WTC11 (cell line): ENCODE measurements at regions not wholly inside any gene's neighbourhood (a gene's known extent, or its start where the extent isn't known, plus 50 kb on each side); places are given as distances from the start of the nearest gene placed in this dataset.

ENCODE experiments used
- ATAC-seq: fragments of 200-7000 bp; cut with Tn5 transposase; 2 replicates; pipeline ENCODE4 v1.10.0; 2021; ENCODE audit warnings: mild to moderate bottlenecking, moderate library complexity
- CTCF ChIA-PET: fragments of 300-600 bp; sonication (Branson Sonifier 250); formaldehyde crosslinking; loops from one replicate; lab custom pipeline; 2021; ENCODE audit warnings: antibody characterized with exemption; lab: Charles Lee
- POLR2A ChIA-PET: fragments of 350-600 bp; sonication (Branson Sonifier 250); formaldehyde crosslinking; loops from one replicate; lab custom pipeline; 2021; ENCODE audit warnings: antibody characterized with exemption; lab: Charles Lee
- DNase-seq: peaks from one replicate; pipeline ENCODE4 v3.0.0; 2021; ENCODE audit warnings: low spot score
- H3K27ac Mint-ChIP-seq: 2 replicates; pipeline ENCODE4 v1.8.0; 2021; ENCODE audit warnings: mixed read lengths
- H3K27me3 Mint-ChIP-seq: 2 replicates; pipeline ENCODE4 v1.8.0; 2021; ENCODE audit warnings: low read depth, mild to moderate bottlenecking, moderate library complexity, mixed read lengths
- H3K36me3 Mint-ChIP-seq: 2 replicates; pipeline ENCODE4 v1.8.0; 2021; ENCODE audit warnings: mixed read lengths
- H3K4me1 Mint-ChIP-seq: 2 replicates; pipeline ENCODE4 v1.8.0; 2022; ENCODE audit warnings: mixed read lengths
- H3K4me3 Mint-ChIP-seq: 2 replicates; pipeline ENCODE4 v1.8.0; 2021; ENCODE audit warnings: mild to moderate bottlenecking, moderate library complexity, mixed read lengths
- H3K9me3 Mint-ChIP-seq: 2 replicates; pipeline ENCODE4 v1.8.0; 2021; ENCODE audit warnings: mixed read lengths
- CREM ChIP-seq: sonication (generic); formaldehyde crosslinking; IDR thresholded peaks from 2 replicates; pipeline ENCODE4 v1.8.1; 2022; ENCODE audit warnings: mild to moderate bottlenecking, missing genetic modification reagents, moderate library complexity
- FOXP1 ChIP-seq: sonication (generic); formaldehyde crosslinking; IDR thresholded peaks from 2 replicates; pipeline ENCODE4 v1.8.0; 2022; ENCODE audit warnings: missing genetic modification reagents, mild to moderate bottlenecking, moderate library complexity, borderline replicate concordance
- FOXP4 ChIP-seq: sonication (generic); formaldehyde crosslinking; IDR thresholded peaks from 2 replicates; pipeline ENCODE4 v1.8.0; 2022; ENCODE audit warnings: mild to moderate bottlenecking, missing genetic modification reagents
- HMGXB4 ChIP-seq: sonication (generic); formaldehyde crosslinking; IDR thresholded peaks from 2 replicates; pipeline ENCODE4 v1.8.1; 2023; ENCODE audit warnings: mild to moderate bottlenecking, moderate library complexity, missing genetic modification reagents
- JAZF1 ChIP-seq: fragments of 250-450 bp; sonication (Bioruptor Pico); IDR thresholded peaks from 2 replicates; pipeline ENCODE4 v1.9.0; 2021; ENCODE audit warnings: moderate library complexity, mild to moderate bottlenecking, inconsistent platforms
- JUN ChIP-seq: sonication (generic); formaldehyde crosslinking; IDR thresholded peaks from 2 replicates; pipeline ENCODE4 v1.8.0; 2023; ENCODE audit warnings: mild to moderate bottlenecking, missing genetic modification reagents
- MYBL2 ChIP-seq: sonication (generic); formaldehyde crosslinking; IDR thresholded peaks from 2 replicates; pipeline ENCODE4 v1.8.1; 2023; ENCODE audit warnings: mild to moderate bottlenecking, moderate library complexity, missing genetic modification reagents
- ZBTB21 ChIP-seq: sonication (generic); formaldehyde crosslinking; IDR thresholded peaks from 2 replicates; pipeline ENCODE4 v1.8.1; 2023; ENCODE audit warnings: mild to moderate bottlenecking, missing genetic modification reagents, borderline replicate concordance
- ZMAT4 ChIP-seq: fragments of 250-450 bp; sonication (Bioruptor Pico); IDR thresholded peaks from 2 replicates; pipeline ENCODE4 v1.9.0; 2021; ENCODE audit warnings: mild to moderate bottlenecking
- ZNF219 ChIP-seq: sonication (generic); formaldehyde crosslinking; IDR thresholded peaks from 2 replicates; pipeline ENCODE4 v1.8.0; 2023; ENCODE audit warnings: missing genetic modification reagents, mild to moderate bottlenecking, borderline replicate concordance
- ZNF232 ChIP-seq: sonication (generic); formaldehyde crosslinking; IDR thresholded peaks from 2 replicates; pipeline ENCODE4 v1.8.0; 2022; ENCODE audit warnings: mild to moderate bottlenecking, missing genetic modification reagents
- ZNF396 ChIP-seq: fragments of 250-450 bp; sonication (Bioruptor Pico); IDR thresholded peaks from 2 replicates; pipeline ENCODE4 v1.8.0; 2021; ENCODE audit warnings: mild to moderate bottlenecking, moderate library complexity, borderline replicate concordance
- ZNF416 ChIP-seq: fragments of 250-450 bp; sonication (Bioruptor Pico); IDR thresholded peaks from 2 replicates; pipeline ENCODE4 v1.9.0; 2021; ENCODE audit warnings: mild to moderate bottlenecking, inconsistent platforms
- ZNF512 ChIP-seq: sonication (generic); formaldehyde crosslinking; IDR thresholded peaks from 2 replicates; pipeline ENCODE4 v1.8.1; 2022; ENCODE audit warnings: missing genetic modification reagents, borderline replicate concordance
- ZSCAN18 ChIP-seq: fragments of 250-450 bp; sonication (Bioruptor Pico); IDR thresholded peaks from 2 replicates; pipeline ENCODE4 v2.1.2; 2022; ENCODE audit warnings: mild to moderate bottlenecking, moderate library complexity
- TF ChIP-seq, protein P1 (sequence below): sonication (generic); formaldehyde crosslinking; IDR thresholded peaks from 2 replicates; pipeline ENCODE4 v1.8.0; 2023; ENCODE audit warnings: missing genetic modification reagents
- TF ChIP-seq, protein P2 (sequence below): fragments of 200-600 bp; IDR thresholded peaks from 2 replicates; pipeline ENCODE4 v1.8.0; 2022; ENCODE audit warnings: antibody characterized with exemption

DNA sequence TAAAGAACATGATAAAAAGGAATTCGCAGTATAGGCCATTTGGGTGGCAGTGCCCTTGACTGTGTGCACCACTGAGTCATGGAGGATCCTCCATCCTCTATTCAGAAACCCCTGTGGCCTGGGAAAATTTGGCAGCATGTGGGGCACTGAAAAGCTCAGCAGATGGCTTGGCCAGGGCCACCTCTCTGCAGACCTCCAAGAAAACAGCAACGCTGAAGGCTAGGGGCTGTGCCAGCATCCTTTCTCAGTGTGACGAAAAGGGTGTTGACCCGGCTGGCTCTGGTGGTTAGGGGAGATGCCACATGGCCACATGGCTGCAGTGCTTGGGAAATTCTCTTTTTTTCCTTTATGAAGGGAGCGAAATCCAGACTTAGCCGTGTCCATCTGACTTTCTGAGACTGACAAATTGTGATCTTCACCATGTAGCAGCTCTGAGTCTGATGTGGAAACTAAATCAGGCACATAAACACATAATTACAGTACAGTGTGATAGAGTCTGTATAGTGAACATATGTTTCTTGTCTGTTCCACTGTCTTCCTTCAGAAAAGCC lies 178.0 kb downstream of the KCTD12 start:
- H3K4me3 Mint-ChIP-seq, result no peak overlapping the region
- no peak overlapping the region for H3K27ac Mint-ChIP-seq
- no peak for ATAC-seq
- CTCF ChIA-PET, result no interaction called here
- TF ChIP-seq JUN, result no peak
- no peak for TF ChIP-seq ZNF416 (CRISPR knock-in tag)
- TF ChIP-seq FOXP4, result no peak
- no peak for TF ChIP-seq ZNF219 (CRISPR knock-in tag)
- TF ChIP-seq ZNF232 (CRISPR knock-in tag), result no peak
- TF ChIP-seq MYBL2 (CRISPR knock-in tag), result no peak
- no peak for TF ChIP-seq JAZF1
- no peak for TF ChIP-seq ZSCAN18
- TF ChIP-seq FOXP1 (CRISPR knock-in tag), result no peak
- TF ChIP-seq, protein P1, sequence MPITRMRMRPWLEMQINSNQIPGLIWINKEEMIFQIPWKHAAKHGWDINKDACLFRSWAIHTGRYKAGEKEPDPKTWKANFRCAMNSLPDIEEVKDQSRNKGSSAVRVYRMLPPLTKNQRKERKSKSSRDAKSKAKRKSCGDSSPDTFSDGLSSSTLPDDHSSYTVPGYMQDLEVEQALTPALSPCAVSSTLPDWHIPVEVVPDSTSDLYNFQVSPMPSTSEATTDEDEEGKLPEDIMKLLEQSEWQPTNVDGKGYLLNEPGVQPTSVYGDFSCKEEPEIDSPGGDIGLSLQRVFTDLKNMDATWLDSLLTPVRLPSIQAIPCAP (CRISPR knock-in tag), result no peak
- no peak for TF ChIP-seq CREM (CRISPR knock-in tag)
- TF ChIP-seq, all 79 proteins: peak for 0
- H3K36me3 Mint-ChIP-seq, result no peaks in the 10 kb centered on the region
- H3K9me3 Mint-ChIP-seq, result no peaks in the 10 kb centered on the region
- H3K27me3 Mint-ChIP-seq, result no peaks in the 10 kb centered on the region
- no peaks in the 10 kb centered on the region for H3K4me1 Mint-ChIP-seq
- DNase-seq, result no peak
- POLR2A ChIA-PET, result interaction anchor here (0.6 kb wide), 1 partner anchor 106 kb away, joined by 9 read pairs; no protein-coding TSS in a partner anchor

GRCh38 chr13:76707360-76707759 lies 178.8 kb downstream of the KCTD12 start:
- Mint-ChIP-seq H3K4me3 (no peak overlapping the region), H3K27ac (no peak overlapping the region), H3K27me3 (no peaks in the 10 kb centered on the region), H3K9me3 (no peaks in the 10 kb centered on the region), H3K36me3 (no peaks in the 10 kb centered on the region), H3K4me1 (no peaks in the 10 kb centered on the region)
- DNase-seq, result no peak
- CTCF ChIA-PET, result no interaction called here
- POLR2A ChIA-PET, result no interaction called here
- TF ChIP-seq, protein P2, sequence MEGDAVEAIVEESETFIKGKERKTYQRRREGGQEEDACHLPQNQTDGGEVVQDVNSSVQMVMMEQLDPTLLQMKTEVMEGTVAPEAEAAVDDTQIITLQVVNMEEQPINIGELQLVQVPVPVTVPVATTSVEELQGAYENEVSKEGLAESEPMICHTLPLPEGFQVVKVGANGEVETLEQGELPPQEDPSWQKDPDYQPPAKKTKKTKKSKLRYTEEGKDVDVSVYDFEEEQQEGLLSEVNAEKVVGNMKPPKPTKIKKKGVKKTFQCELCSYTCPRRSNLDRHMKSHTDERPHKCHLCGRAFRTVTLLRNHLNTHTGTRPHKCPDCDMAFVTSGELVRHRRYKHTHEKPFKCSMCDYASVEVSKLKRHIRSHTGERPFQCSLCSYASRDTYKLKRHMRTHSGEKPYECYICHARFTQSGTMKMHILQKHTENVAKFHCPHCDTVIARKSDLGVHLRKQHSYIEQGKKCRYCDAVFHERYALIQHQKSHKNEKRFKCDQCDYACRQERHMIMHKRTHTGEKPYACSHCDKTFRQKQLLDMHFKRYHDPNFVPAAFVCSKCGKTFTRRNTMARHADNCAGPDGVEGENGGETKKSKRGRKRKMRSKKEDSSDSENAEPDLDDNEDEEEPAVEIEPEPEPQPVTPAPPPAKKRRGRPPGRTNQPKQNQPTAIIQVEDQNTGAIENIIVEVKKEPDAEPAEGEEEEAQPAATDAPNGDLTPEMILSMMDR, result no peak
- TF ChIP-seq ZBTB21 (CRISPR knock-in tag), result no peak
- TF ChIP-seq HMGXB4 (CRISPR knock-in tag), result no peak
- no peak for TF ChIP-seq JAZF1
- TF ChIP-seq ZNF512 (CRISPR knock-in tag), result no peak
- TF ChIP-seq ZNF396 (CRISPR knock-in tag), result no peak
- no peak for TF ChIP-seq FOXP4
- TF ChIP-seq ZMAT4 (CRISPR knock-in tag), result no peak
- no peak for ATAC-seq
